Activated T-cell treated with anti-CD3 and anti-CD28 coated beads for 1 hour (primary cell): ENCODE measurements at regions not wholly inside any gene's neighbourhood (a gene's known extent, or its start where the extent isn't known, plus 50 kb on each side); places are given as distances from the start of the nearest gene placed in this dataset.

Experiments used
- DNase-seq: peaks from one replicate; pipeline ENCODE4 v3.0.0-alpha.2; 2020; ENCODE audit warnings: low read depth

DNA sequence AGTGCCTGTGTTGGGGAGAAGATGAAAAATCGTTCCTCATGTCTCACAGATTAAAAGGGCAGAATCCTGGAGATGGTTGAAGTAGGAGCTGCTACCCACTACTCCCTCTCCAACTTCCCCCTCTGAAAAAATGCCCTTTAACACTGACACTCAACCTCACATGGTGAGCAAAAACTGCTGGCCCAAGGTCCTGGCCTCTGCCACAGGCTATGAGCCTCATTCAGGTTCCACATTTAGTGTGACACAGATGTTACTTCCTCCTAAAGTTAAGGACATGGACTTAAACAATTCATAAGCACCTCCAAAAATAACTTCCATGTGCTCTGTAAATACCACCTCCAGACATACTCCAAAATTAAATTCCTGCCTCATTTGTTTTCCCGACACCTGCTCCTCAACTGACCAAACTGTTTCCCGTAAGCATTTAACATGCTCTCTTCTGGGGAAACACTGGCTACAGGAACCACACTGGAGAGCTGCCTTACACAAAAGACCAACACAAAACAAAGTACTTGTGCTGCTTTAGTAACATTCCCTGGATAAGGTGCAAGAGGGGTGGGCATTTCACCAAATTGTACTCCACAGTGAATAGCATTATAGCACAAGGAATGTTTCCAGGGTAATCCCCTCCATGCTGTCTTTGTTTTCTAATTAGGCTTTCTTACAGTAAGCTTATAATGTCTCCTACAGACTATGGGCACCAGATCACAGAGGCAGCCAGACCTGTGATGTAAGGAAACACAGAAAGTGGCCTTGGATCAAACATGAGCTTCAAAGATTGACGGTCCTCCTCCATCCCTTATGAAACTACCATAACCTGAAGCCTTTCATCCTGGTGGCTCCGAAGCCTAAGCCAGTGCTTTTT, 57.0 kb downstream of the PHLDA1 start:
- no peak for DNase-seq

GRCh38 chr12:75971253-75971652, 60.3 kb downstream of the PHLDA1 start:
- no peak for DNase-seq

DNA sequence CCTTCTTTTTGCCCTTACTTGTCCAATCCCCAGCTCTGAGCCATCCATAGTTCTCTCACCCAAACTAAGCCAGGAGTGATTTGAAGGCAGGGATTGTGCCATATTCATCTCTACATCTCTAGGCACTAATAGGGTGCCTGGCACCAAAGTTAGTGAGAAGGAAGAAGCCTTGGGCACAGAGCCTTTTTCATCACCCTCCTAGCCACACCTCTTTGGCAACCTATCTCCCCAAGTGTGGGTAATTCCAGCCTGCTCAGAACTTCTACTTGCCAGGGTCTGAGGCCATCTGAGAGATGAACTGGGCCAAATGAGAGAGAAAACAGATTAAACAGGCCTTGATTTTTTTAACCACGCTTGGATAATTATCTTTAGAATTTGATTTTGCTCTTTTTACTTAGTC, 61.3 kb downstream of the PHLDA1 start:
- no peak for DNase-seq

DNA sequence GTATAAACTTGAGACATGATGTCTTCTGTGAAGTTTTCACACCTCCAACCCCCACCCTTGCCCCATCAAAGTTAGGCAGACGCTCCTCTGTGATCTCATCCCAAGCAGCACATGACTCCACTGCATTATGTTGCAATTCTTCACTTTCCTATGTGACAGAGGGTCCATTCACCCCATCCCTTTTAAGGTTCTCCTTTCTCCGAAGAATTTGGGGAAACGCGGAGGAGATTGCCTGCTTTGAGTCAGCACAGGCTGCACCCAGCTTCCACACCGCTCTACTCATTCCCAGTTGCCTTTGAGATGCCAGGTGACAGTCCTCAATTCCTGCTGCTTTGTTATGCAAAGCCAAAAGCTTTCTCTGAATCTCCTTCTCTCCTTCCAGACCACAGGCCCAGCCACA, 61.8 kb downstream of the PHLDA1 start:
- no peak for DNase-seq

- DNase-seq: no peak
These were observed 65.9 kb downstream of the PHLDA1 start for GRCh38 chr12:75965661-75966060.

DNA sequence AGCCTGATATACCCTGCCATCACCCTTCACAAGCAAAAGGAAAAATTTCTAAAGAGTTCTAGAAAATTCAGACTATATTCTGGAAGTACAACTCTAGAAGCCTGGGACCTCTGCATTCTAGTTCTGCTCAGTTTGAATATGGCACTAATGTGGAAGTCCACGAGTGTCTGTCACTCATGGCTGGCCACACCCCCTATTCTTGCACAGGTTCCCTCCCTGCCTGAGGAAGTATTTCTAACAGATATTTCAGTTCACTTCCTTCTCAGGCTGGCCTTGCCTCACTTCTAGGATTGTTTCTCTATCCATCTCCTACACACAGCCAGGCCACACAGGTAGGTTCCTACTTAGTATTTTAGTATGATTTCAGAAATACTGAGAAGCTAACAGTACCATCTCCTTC, 67.4 kb downstream of the PHLDA1 start:
- no peak for DNase-seq

- no peak for DNase-seq
These were observed 69.7 kb downstream of the PHLDA1 start for GRCh38 chr12:75961878-75962277.

DNA sequence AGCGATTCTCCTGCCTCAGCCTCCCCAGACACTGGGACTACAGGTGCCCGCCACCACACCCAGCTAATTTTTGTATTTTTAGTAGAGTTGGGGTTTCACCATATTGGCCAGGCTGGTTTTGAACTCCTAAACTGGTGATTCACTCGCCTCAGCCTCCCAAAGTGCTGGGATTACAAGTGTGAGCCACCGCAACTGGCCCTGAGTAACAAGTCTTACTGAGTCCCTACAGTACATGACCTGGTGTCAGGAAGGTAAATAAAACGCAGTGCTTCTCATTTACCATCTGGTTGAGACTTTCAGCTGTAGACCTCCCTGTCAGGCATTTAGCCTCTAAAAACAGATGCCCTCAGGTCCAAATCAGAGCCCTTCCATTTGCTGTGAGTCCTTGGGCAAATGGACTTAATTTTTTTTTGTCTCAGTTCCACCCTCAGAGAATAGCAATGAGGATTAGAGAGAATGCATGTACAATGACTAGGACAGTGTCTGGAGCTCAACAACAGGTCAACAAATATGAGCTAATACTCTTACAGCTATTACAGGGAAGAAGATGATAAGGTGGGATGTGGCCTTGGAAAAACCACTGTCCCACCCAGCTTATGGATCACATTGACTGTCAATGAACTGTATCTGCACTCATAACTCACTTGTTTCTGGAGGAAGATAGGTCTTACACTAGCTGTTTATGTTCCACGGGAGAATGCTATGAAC, 70.5 kb downstream of the PHLDA1 start:
- no peak for DNase-seq

- DNase-seq: no peak
These were observed 71.3 kb downstream of the PHLDA1 start for GRCh38 chr12:75960086-75960910.

GRCh38 chr12:75959506-75959905, 72.1 kb downstream of the PHLDA1 start:
- DNase-seq: no peak

DNA sequence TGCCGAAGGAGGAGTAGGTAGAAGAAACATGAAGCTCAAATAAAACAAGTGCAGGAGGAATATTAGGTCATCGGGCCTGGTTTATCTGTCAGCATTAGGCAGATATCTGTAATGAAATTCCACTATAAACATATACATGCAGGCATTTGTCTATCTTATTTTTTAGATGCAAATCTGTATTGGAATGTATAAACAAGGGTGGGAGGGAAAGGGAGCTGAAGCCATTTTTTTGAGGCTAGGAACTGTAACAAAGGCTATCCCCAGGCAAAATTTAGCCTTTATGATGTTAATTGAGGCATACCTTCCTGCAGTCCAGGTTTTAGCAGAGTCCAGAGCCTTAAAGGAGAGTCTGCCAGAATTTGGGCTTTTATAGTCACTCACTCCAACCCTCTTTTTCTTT, 72.5 kb downstream of the PHLDA1 start:
- DNase-seq: no peak

GRCh38 chr12:75955251-75955650, 76.3 kb downstream of the PHLDA1 start:
- no peak for DNase-seq

GRCh38 chr12:75954749-75955148, 76.8 kb downstream of the PHLDA1 start:
- no peak for DNase-seq

DNA sequence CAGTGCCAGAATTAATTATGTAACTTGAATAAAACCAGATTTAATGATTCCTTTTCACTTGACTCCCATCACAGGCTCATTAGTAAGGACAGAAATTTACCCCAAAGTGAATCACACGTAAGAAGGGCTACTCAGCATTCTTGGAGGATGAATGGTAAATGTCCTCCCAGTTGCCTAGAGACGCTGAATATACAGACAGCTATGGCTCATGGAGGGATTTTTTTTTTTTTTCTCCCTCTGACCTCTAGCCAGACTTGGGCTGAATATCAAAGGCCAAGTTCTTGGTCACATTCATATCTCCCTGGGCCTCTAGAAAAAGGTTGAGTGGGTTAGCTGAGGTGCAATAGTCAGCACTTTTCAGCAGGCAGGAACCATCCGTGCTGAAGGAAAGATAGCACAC, 77.5 kb downstream of the PHLDA1 start:
- DNase-seq: no peak

DNA sequence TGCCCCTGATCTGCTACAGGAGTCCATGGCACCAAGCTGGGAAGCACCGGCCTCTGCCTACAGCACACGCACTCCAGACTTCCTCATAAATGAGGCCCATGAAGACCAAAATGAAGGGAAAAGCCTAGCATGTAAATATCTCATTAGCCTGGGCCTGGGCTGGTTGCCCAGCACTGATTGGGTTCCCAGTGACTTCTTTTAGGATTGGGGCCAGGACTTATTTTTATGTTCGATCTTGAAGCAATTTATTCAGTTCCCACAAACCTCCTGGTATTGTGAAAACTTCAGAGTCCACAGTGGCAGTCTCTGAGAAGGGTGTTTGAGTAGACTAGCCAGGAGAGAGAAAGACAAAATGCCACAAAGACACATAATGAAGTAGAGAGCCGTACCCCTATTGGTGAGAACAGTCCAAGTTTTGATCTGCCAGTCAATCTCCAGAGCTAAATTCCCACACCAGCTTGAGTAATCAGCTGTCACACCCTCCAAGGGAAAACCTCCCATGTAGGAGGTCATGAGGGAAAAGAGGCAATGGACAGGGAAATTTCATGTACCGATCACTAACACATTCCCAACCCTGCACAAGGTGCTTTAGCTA, 78.2 kb downstream of the PHLDA1 start:
- DNase-seq: no peak

DNA sequence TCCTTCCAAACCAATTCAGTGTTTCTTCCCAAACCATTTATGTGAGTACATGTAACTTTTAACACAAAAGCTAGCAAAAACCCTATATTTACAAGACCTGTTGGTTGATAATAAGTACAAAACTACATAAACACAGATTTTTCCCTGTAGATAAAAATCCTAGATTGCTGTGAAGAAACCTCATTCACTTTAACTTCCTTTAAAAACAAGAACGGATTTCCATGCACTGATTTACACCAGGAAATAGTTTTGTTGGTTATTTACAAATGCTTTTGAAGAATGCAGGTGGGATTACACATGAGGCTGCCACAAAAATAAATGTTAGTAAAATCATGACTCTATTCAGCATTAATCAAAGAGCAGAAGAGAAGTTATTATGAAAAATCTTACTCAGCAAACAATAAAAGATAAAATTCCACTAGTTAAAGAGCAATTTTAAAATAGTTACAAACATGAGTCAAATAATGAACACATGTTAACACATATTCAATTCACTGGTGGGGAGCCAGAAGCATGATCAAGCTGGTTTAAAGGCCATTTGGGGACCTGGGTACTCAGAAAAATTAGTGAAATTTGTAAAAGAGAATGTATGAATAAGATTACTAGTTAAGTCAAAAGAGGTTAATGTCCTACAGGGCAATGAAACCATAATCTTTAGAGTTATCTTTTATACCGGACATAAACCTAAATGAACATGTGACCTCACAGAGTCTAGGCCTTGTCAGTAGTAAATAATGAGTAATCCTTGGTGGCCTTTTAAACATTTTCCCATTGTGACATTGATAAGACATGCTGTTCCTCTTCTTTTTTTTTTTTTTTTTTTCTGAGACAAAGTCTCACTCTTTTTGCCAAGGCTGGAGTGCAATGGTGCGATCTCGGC, 79.9 kb downstream of the PHLDA1 start:
- DNase-seq: no peak

GRCh38 chr12:75947156-75947723, 84.3 kb downstream of the PHLDA1 start:
- DNase-seq: no peak

GRCh38 chr12:75945581-75945980, 86.0 kb downstream of the PHLDA1 start:
- DNase-seq: no peak

DNA sequence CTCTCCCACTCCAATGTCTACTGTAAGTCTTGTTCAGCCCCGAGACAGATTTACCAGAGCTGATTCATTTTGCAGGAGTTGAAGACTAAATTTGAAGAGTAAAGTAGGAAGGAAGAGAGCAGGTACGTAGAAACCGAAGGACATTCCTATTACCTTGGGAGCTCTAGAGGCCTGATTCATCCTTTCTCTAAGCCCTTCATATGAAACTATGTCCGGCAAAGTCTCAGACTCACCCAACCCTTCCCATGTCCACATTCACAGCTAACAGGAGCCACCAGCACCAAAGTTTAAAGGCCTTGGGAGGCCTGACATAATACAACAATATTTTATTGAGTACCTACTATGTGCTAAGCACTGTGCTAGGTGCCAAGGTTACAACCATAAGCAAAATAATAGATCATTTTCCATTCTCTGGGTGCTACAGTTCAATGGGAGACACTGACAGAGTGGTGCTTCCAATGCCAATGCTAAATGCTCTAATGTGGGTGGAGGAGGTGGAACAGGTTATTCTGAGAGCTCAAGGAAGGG, 86.6 kb downstream of the PHLDA1 start:
- DNase-seq: no peak

DNA sequence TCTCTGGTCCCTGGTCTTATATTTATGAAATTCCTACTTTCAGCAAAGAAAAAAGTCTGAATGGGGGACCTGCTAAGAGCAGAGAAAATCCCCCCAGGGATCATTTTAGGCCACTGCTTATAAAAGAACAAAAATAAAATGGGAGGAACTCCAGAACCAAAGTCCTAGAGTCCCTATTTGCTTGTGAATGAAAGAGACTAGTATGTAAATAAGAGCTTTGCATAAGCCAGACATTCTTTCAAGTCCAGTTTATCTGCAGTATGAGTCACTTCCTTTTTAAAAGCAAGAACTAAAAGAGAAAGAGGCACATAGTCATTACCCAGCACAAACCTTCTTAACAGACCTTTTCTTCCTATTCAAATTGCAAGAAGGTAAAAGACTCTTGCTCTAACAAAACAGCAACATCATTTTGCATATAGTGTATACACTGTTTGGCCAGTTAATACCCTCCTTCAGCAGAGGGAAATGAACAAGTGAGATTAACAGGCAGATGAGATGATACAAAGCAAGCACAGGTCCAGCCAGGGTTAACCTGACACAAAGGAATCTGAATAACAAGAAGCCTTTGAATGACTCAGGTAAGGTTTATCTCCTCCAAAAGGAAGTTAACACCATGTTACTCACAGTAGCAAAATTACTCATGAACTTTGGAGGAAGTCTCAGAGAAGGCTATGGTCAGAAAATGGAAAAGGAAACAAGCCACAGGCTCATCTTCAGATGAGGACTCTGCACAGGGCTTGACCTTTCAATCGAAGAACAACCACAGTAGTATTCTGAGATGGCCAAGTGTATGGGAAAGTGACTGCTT, 87.3 kb downstream of the PHLDA1 start:
- DNase-seq: no peak
